NCI-H1105 (cell line): ENCODE measurements at regions not wholly inside any gene's neighbourhood (a gene's known extent, or its start where the extent isn't known, plus 50 kb on each side); places are given as distances from the start of the nearest gene placed in this dataset.
"Not testable (repeated sequence)": the region's sequence is repeated elsewhere in the genome, so short reads cannot be mapped to it uniquely, and the experiment has no call there.

ENCODE experiments used
- DNase-seq: peaks from one replicate; lab custom pipeline; 2025; lab: John Stamatoyannopoulos, UW

DNA sequence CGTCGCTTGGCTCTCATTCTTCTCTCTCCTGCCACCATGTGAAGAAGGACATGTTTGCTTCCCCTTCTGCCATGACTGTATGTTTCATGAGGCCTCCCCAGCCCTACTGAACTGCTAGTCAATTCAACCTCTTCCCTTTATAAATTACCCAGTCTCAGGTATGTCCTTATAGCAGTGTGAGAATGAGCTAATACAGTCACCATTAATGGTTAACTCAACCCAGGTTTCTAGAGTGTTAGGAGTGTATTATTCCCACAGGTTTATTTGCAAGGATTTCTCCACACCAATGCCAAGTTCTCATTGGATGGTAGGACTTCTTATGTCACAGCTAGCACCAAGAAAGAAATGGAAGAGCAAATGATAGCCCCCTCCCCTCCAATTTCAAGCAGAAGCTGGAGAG lies 71.9 kb downstream of the DYNAP start:
- no peak for DNase-seq

DNA sequence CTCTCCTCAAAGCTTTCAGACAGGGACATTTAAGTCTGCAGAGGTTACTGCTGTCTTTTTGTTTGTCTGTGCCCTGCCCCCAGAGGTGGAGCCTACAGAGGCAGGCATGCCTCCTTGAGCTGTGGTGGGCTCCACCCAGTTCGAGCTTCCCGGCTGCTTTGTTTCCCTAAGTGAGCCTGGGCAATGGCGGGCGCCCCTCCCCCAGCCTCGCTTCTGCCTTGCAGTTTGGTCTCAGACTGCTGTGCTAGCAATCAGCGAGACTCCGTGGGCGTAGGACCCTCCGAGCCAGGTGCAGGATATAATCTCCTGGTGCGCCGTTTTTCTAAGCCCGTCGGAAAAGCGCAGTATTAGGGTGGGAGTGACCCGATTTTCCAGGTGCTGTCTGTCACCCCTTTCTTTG lies 78.7 kb downstream of the DYNAP start:
- DNase-seq: not testable (repeated sequence)

DNA sequence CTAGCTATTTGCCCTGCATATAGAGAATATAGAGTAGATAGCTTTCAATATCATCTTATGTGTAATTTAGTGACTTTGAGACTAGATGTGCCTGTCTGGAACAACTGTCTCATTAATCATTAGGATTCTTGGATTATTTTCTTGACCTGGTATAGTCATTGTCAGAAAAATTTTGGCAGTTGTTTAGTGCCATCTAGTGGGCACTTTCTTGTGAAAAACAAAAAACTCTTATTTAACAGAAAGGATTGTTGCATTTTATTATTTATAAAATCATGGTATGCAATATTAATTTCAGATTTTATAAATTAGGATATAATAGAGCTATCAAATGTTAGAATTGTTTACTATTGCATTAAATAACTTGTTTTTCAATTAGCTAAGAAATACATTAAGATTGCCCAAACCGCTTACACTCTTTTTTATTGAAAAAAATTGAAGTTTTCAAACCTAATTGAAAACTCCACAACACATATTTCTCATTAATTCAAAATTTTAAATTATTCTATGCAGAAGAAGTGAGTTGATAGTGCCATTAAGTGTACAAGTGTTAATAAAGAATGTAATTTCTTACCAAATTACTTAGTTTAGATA lies 80.3 kb downstream of the DYNAP start:
- DNase-seq: peak; percentile 17

DNA sequence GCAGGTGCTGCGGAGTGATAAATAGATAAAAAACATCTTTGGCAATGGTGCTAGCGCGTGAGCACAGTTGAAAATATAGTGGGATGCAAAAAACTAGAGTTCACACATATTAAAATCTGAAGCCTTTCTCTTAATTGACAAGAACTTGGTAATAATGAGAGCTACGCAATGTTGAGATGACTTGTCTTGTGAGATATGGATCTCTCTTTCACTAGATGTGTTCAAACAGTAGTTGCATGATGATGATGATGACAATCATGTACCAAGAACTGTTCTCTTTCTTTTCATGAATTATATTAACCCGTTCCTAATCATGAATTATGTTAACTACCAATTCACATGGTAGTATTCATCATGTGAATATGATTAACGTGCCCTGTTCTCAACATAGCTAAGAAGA lies 81.1 kb downstream of the DYNAP start:
- no peak for DNase-seq

DNA sequence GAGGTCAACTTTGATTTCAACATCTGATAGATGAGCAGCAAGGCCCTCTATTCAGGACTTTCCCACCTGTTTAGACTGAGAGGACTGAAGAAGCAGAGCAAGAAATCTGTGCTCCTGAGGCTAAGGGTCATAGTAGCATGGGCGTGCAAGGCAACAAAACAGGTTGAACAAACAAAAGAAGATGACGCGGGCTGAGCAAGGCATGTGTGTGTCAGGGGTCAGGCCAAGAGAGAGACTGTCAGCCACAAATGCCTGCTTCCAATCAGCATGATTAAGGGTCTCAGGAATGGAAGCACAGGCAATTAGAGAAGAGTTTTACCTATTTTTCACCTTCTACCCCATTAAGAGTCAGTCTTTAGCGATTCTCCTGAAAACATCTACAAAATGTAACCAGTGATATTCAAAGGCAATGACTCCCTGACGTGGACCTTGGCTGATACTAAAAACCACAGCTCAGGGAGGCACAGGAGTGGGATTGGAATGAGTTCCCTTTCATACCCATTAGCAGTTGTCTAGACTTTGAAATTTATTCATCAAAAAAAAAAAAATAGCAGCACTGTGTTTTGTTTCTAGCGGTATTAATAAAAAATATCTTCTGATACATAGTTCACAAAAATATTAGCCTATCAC lies 81.9 kb downstream of the DYNAP start:
- DNase-seq: no peak

DNA sequence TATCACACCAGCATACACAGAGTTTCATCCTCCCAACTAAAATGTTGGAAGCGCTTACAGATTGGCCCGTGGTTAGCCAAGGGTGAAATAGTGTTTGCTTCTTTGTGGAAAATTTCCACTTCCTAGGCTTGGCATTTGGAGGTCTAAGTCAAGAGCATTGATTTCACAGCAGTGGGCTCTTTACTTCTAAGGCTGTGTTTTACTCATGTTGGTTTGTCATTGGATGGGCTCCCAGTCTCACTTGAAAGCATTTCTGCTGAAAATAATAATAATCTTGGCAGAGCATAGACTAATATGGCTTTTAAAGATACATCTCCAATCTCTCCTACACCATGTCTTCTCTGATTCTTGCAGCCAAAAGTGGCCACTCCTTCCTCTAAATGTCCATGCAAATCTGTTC lies 82.9 kb downstream of the DYNAP start:
- no peak for DNase-seq

DNA sequence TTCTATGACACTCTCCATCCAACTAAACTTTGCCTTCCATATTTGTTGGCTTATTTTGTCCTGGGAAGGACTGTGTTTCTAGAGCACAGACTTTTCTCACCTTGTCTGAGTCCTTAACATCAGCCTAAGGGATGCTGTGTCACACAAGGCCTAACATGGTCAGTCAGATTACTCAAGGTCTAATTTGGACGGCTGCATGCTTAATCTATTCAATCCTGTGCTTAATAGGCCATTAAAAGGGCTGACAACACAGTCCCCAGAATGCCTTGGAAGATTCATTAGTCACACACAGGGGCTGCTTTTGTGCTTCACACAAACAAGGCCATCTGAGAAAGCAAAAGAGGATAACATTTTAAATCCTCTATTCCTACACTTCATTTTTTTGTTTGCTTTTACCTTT lies 84.0 kb downstream of the DYNAP start:
- no peak for DNase-seq

DNA sequence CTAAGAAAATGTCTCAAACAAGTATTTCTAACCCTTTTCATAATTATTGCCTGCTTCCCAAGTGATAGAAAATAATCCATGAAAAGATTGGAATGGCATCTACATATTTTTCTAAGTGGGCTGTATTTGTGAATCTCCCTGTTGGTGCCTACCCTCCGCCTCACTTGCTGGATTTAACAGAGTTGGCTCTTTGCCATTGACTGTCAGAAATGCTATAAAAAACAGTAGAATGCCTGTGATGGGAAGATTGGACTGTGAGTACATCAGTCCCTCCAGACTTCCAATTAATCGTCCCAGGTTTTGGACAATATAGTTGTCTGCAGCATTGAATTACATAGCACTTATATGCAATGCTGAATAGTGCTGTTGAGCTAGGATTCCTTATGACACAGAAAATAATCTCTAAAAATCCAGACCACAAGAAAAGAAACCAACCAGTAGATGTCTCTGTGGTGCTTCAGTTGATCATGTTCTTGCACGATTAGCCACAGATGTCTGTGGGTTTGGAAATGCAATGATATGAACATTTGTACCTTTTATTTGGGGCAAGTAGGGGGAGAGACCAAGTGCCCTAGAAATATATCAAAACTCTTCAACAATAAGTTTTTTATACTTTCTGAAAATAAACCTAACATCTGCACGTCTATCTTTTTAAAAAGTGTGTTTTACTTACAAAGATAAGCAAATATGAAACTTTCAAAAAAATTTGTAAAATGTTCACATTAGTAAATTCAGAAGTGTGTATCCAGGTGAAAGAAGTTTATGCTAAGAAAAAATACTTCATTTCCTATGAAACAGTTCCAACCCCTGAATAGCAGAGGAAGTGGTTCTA lies 88.5 kb downstream of the DYNAP start:
- DNase-seq: peak; percentile 38

DNA sequence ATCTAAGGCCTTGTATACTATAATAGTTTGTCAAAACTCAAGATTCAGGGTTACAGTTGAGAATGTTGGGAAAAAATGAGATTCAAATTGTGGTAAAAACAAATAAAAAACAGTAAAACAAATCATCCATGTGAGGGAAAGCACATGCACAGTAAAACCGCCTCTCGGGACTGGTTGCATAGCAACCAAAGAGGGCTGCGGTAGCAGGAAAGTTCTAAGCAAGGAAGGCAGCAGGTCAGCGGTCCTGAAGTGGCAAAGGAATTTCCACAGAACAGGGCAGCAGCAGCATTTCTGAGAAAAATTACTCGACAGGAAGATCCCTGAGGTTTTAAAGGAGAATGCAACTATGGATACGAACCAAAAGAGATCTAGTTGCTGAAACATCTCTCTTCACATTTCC lies 93.7 kb downstream of the DYNAP start:
- no peak for DNase-seq

DNA sequence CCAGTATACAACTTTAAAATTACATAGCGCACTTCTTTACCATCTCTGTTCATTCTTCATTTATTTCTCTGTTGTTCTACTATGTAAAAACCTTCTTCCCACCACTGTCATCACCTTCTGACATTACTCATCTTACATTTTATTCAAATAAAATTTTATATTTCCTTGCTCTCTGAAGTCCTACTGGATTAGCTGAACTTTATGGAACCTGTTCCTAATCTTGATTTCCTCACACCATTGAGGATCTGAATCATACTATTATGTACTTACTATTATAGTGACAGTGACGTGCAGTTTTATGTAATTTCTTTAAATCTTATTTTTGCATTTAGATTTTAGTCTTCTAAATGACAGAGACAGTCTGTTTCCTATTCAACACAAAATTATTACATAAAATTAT lies 98.3 kb downstream of the DYNAP start:
- DNase-seq: no peak

DNA sequence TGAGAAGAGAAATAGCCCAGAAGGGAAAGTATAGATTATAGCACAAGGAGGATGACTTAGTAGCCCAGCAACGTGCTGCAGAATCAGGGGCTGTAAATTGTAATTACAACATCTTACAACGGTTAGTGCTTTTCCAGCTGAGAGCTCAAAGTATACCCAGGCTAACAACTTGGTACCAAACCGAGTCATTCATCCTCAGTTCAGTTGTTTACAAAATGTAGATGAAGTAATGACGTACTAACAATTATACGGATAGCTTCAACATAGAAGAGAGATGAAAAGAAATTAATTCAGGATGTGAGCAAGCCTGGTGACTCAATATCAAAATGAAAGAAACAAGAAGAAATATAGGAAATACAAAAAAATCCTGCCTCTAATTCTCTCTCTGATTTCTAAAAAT lies 99.2 kb downstream of the DYNAP start:
- DNase-seq: no peak

DNA sequence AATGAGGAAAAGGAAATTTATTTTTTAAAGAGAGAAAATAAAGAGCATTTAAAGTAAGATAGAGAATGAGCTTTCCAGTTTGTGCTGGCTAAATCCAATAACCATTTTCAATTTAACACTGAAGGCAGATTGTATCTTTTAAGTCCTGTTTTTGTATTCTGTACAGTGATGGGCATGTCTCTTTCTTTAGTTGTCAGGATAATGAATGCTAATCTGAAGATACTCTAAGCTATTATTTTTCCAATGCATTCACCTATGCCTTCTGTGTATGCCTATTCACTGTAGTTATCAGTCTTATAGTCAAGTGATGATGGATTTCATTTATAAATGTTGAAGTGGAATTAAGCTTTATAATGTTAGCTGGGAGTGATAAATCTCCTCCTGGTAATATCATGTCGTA lies 101.4 kb downstream of the DYNAP start:
- DNase-seq: no peak

DNA sequence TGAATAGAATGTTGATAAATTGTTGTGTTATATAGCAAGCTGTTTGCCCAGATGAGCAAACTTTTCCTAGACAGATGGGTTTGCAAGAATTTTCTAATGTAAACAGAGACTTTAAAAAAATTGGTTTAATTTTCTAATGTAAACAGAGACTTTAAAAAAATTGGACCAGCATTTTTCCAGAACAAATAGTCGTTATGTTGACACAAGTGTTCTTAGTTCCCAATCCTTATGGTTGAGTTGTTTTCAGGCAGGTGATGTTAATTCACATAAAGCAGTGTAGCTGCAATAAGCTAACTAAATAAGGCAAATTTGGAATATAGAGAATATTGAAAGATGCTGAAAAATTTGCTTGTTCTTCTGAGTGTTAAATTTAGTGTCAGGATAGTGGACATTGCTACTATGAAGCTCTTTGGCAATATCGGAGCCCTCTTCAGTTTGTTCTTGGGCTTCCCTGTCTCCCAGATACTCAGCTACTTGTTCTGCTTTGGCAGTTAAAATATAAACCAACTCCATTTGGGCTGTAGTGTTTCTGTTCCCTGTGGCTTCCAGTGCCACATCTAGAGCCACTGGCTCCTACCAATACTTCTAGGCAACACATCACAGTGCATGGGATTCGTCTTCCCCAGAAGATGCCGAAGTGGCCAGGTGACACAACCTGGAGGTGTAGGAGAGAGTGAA lies 105.7 kb downstream of the DYNAP start:
- no peak for DNase-seq

DNA sequence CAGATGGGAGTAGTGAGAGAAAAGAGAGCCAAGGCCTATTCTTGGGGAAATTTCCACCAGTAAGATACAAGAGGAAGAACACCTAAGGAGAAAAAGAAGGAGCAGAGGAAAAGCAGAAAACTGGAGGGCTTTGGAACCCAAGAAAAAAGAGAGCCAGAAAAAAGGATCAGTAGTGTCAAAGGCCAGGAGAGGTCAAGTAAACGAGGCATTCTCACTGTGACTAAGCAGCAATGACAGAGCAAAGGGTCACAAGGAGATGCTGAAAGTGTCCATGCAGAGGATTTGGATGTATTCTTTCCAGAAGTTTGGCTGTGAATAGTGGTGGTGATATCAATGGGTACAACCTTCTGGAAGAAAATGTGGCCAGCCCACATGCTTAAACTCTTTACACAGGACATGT lies 109.5 kb downstream of the DYNAP start:
- no peak for DNase-seq

DNA sequence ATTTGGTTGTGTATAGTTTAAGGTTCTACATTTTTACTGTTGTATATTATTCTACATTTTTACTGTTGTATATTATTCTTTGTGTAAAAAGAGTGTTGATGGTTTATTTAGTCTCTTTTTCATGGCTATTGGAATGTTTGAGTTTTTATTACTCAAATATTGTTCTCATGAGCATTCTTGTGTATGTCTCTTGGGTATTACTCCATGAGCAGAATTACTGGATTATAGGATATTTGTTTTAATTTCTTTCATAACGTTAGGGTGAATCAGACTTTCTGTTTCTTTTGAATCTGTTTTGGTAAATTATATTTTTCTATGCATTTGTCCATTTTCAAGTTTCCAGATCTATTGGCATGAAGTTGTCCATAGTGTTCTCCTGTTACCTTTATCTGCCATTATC lies 111.6 kb downstream of the DYNAP start:
- DNase-seq: no peak

DNA sequence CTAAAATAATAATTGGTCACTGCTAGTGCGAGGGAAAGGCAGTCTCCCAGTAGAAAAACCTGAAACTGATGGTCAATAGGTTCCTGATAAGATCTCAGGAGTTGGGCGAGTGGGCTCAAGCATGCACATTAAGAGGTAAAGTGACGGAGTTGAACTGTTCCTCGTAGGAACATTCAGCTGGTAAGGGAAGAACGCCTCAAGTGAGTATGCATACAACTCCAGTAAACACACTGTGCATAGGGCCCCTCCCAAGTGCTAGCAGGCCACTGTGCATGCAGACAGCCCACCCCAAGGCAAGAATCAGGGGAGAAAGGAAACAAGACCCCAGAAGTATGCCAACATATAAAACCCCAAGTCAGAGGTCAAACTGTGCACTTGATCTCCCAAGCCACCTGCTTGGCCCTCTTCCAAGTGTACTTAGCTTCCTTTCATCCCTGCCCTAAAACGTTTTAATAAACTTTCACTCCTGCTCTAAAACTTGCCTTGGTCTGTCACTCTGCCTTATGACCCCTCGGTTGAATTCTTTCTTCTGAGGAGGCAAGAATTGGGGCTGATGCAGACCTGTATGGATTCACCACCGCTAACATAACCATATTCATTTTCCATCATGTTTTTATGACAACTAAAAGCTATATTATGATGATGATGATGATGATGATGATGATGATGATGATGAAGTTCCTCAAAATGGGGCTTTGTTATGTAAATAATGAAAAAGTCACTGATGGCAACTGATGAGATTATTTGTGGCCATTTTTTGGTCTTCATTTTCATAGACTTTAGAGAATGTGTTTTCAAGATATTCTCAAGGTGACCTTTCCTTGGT lies 118.0 kb upstream of the RAB27B start:
- no peak for DNase-seq

DNA sequence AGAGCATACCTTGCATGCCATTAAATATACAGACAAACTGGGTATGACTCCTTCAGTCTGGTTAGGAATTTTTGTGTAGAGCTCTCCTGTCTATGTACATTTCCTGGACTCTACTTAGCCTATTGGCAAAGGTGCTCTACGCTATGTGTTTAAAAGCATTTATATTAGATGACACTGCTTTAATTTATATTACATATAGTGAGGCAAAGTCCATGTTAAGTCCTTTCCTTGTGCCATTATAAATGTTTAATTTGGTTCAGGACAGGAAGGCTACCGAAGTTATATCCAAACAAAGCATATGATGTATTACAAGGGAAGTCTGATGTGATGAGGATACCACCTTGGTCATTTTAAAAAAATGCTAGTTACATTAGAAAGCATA lies 117.4 kb upstream of the RAB27B start:
- DNase-seq: no peak

DNA sequence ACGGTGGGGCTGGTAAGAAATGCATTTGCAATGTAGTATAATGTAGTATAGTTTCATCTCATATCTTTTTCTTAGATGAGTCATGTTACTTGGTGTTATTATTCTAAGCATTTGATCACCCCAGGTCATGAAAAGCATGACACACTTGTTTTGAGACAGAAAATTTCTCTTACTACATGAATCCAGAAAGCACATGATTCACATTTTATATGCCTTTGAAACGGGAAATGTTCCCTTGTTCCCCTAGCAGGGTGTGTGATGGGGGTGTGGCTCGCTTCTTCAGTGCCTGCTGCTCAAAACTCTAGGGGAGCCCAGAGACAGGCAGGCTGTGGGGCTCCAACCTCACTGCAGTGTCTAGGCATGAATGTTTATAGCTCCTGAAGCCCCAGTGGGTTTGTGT lies 116.0 kb upstream of the RAB27B start:
- no peak for DNase-seq

DNA sequence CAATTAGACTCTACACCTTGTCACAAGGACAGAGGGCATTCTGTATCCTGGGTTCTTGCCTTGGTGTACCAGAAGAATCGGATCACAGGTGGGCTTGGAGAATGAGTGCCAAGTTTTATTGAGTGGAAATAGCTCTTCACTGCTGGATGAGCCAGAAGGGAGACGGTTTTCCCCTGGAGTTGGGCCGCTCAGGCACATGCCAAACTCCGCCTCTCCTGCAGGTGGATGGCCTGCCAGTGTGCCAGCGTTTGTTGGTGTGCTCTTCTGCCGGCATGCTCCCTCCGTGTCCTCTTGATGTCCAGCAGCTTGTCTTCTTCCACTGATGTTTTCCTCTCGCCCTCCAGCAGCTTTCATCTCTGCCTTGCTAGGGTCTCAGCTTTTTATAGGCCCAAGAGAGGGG lies 115.5 kb upstream of the RAB27B start:
- DNase-seq: no peak

DNA sequence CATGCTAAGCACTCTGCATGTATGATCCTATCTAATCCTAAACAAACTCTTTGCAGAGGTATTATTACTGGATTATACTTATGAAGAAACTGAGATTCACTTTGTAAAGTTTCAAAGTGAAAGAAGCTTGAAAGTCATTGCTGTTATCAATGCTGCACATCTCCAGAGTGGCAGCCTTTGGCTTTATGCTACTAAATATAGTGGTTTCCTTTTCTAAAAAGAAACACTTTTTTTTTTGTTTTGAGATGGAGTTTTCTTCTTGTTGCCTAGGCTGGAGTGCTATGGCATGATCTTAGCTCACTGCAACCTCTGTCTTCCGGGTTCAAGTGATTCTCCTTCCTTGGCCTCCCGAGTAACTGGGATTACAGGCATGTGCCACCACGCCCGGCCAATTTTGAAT lies 114.9 kb upstream of the RAB27B start:
- DNase-seq: no peak

DNA sequence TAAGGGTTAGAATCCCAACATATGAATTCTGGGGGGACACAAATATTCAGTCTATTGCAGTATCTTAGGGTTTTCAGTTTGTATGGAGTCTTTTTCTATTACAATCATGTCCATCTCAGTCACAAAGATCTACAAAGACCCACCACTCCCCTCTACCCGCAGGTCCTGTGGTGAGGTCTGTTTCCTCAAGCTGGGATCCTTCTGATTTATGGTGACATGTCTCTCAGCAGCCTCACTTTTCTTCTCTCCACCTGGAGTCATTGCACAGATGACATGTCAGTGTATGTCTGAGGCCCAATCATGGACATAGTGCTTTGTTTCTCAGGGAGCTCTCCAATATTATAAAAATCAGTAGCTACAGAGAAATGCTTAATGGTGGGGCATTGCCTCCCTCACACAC lies 113.4 kb upstream of the RAB27B start:
- no peak for DNase-seq

DNA sequence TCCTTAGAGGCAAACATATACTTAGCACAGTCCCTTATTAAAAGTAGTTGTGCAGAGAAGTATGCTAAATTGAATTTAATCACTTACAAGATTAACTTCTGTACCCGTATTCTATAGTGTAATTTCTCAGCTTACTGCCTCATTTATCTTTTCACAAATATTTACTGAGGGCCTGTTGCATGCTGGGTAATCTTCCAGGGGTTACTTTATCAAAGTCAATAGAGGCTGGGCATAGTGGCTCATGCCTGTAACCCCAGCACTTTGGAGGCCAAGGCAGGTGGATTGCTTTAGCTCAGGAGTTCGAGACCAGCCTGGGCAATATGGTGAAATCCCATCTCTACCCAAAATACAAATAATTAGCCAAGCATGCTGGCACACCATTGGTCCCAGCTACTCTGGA lies 111.7 kb upstream of the RAB27B start:
- DNase-seq: no peak
